Mesothelial cell of epicardium (in vitro differentiated cells): ENCODE measurements at regions not wholly inside any gene's neighbourhood (a gene's known extent, or its start where the extent isn't known, plus 50 kb on each side); places are given as distances from the start of the nearest gene placed in this dataset.

Source experiments
- DNase-seq, 2 experiments: peaks; one replicate each; pipeline ENCODE4 v3.0.0; 2021; ENCODE audit warnings: low spot score in 2 of 2; ENCODE audit not compliant: unreplicated experiment in 2 of 2
- H3K27ac Mint-ChIP-seq: 2 replicates; pipeline ENCODE4 v1.8.0; 2021; ENCODE audit warnings: mixed read lengths
- H3K27me3 Mint-ChIP-seq: 2 replicates; pipeline ENCODE4 v1.8.0; 2021; ENCODE audit warnings: low read depth, mixed read lengths
- H3K36me3 Mint-ChIP-seq: 2 replicates; pipeline ENCODE4 v1.8.0; 2021; ENCODE audit warnings: mixed read lengths
- H3K4me1 Mint-ChIP-seq: 2 replicates; pipeline ENCODE4 v1.8.0; 2021; ENCODE audit warnings: mixed read lengths
- H3K4me3 Mint-ChIP-seq: 2 replicates; pipeline ENCODE4 v1.8.0; 2021; ENCODE audit warnings: mild to moderate bottlenecking, moderate library complexity, mixed read lengths
- H3K9me3 Mint-ChIP-seq: 2 replicates; pipeline ENCODE4 v1.8.0; 2021; ENCODE audit warnings: mixed read lengths
- TF ChIP-seq, protein P1 (sequence below): fragments of 200-600 bp; sonication (generic); IDR thresholded peaks from one replicate; pipeline ENCODE4 v1.5.0; 2021; ENCODE audit warnings: antibody characterized with exemption; ENCODE audit not compliant: unreplicated experiment

DNA sequence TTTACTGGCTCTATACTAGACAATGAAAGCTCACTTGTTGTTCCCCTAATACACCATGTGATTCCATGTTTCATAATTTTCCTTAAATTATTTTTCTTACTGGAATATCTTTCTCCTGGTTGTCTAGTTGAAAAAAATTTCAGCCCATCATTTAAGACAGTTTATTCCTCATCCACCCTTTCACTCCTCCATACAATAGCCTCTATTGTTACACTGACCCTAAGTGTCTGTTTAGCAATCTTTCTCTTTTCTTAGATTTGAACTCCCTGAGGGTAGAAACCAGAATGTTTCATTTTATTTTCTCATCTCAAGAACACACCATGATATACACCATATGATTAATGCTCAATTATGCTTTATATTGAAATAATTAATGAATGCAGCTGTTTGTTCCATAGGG, 413.4 kb upstream of the ITGA1 start:
- Mint-ChIP-seq H3K27me3 (no peaks in the 10 kb centered on the region), H3K36me3 (no peaks in the 10 kb centered on the region), H3K9me3 (no peaks in the 10 kb centered on the region), H3K4me1 (peaks cover 8% of the 10 kb centered on the region), H3K4me3 (no peak overlapping the region), H3K27ac (no peak overlapping the region)
- no peak for DNase-seq
- TF ChIP-seq, protein P1, sequence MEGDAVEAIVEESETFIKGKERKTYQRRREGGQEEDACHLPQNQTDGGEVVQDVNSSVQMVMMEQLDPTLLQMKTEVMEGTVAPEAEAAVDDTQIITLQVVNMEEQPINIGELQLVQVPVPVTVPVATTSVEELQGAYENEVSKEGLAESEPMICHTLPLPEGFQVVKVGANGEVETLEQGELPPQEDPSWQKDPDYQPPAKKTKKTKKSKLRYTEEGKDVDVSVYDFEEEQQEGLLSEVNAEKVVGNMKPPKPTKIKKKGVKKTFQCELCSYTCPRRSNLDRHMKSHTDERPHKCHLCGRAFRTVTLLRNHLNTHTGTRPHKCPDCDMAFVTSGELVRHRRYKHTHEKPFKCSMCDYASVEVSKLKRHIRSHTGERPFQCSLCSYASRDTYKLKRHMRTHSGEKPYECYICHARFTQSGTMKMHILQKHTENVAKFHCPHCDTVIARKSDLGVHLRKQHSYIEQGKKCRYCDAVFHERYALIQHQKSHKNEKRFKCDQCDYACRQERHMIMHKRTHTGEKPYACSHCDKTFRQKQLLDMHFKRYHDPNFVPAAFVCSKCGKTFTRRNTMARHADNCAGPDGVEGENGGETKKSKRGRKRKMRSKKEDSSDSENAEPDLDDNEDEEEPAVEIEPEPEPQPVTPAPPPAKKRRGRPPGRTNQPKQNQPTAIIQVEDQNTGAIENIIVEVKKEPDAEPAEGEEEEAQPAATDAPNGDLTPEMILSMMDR, result no peak

DNA sequence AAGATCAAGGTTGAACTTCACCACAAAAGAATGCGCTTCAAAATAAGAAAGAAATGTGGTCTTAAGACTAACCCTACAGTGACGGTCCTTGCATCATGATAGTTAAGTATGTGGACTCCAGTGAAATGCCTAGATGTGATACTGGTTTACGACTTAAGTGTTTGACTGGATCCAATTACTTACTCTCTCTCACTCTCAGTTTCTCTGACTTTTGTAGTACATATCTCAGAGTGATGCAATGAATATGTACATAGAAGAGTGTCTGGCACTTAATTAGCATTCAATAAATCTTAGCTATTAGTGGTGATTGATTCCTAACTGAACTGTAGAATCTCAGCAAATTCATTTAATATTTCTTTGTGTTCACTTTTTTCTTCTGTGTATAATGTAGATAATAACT, 411.7 kb upstream of the ITGA1 start:
- H3K4me1 Mint-ChIP-seq, result peaks cover 8% of the 10 kb centered on the region
- H3K27me3 Mint-ChIP-seq, result no peaks in the 10 kb centered on the region
- no peak overlapping the region for H3K27ac Mint-ChIP-seq
- H3K36me3 Mint-ChIP-seq, result no peaks in the 10 kb centered on the region
- TF ChIP-seq, protein P1, result no peak
- no peak overlapping the region for H3K4me3 Mint-ChIP-seq
- H3K9me3 Mint-ChIP-seq, result peaks cover 5% of the 10 kb centered on the region
- DNase-seq, result no peak

DNA sequence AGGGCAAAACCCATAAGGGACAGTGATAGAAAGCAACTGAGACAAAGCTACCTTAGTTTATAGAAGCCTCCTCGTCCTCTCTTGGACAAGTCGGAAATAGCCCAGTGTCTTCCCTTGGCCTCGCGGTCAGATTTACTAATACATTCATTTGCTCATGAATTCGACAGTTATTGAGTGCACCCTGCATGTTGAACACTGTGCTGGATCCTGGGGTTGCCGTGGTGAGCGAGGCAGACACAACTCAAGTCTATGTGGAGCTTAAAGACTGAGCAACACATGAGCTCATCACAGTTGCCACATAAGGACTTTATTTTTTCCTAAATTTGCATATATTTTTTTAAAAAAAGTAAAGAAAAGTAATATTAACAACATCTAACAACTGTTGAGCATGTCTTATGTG, 411.1 kb upstream of the ITGA1 start:
- no peak for DNase-seq
- TF ChIP-seq, protein P1, result no peak
- H3K36me3 Mint-ChIP-seq, result no peaks in the 10 kb centered on the region
- H3K4me3 Mint-ChIP-seq, result no peak overlapping the region
- H3K4me1 Mint-ChIP-seq, result peaks cover 8% of the 10 kb centered on the region
- H3K9me3 Mint-ChIP-seq, result peaks cover 5% of the 10 kb centered on the region
- H3K27ac Mint-ChIP-seq, result no peak overlapping the region
- H3K27me3 Mint-ChIP-seq, result no peaks in the 10 kb centered on the region

DNA sequence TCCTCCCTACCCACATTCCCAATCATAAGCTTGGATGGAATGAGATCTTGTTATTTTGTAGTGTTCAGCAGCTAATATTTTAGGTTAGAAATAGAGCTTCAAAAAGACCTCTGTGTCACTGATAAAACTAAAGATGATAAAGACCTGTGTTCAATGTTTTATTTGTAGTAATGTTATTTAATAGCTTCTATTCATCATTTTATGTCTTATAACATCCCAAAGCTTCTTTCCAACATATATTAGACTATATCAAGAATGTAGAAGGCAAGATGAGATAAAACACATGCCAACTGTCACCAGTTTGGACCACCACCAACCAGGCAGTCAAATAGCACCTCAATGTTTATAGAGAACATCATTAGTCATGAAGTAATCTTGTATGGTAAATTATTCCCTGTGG, 409.5 kb upstream of the ITGA1 start:
- no peaks in the 10 kb centered on the region for H3K27me3 Mint-ChIP-seq
- H3K9me3 Mint-ChIP-seq, result peaks cover 5% of the 10 kb centered on the region
- no peaks in the 10 kb centered on the region for H3K36me3 Mint-ChIP-seq
- no peak overlapping the region for H3K27ac Mint-ChIP-seq
- DNase-seq, result no peak
- TF ChIP-seq, protein P1, result no peak
- H3K4me1 Mint-ChIP-seq, result peaks cover 8% of the 10 kb centered on the region
- H3K4me3 Mint-ChIP-seq, result no peak overlapping the region

DNA sequence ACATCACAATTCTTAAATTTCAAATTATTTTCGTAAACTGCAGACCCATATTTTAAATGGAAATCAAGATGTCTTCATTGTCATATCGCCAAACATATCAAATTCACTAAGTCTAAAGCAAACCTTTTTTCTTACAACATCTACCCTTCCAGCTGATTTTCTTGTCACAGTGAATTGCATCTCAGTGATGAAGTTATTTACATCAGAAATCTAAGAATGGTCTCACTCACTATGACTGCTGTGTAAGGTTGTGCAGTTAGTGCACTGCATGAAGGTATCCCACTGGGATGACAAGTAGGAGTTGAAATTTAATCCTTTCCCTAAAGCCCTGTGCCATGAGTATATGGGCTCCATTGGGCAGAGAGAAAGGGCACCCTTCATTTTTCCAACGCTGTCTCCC, 399.4 kb upstream of the ITGA1 start:
- H3K27ac Mint-ChIP-seq, result no peak overlapping the region
- H3K4me3 Mint-ChIP-seq, result no peak overlapping the region

More for the DNA sequence above, 399.4 kb upstream of the ITGA1 start:
- H3K9me3 Mint-ChIP-seq, result no peaks in the 10 kb centered on the region
- TF ChIP-seq, protein P1, result no peak
- no peaks in the 10 kb centered on the region for H3K27me3 Mint-ChIP-seq
- no peak for DNase-seq
- H3K36me3 Mint-ChIP-seq, result no peaks in the 10 kb centered on the region
- H3K4me1 Mint-ChIP-seq, result no peaks in the 10 kb centered on the region
